ENCODE measurements at regions not wholly inside any gene's neighbourhood (a gene's known extent, or its start where the extent isn't known, plus 50 kb on each side); places are given as distances from the start of the nearest gene placed in this dataset.

GRCh38 chr5:164298165-164298564 lies 792.7 kb downstream of the MAT2B start:
- no peak for TF ChIP-seq CTCF (conservative IDR thresholded peaks at IDR 0.05; ENCODE audit: low read length)
- TF ChIP-seq EZH2phosphoT487 (IDR thresholded peaks at IDR 0.05; ENCODE audit: borderline replicate concordance, low read depth, low read length) = no peak
- POLR2A ChIA-PET = interaction anchor here (0.6 kb wide), 1 partner anchor 32 kb away, joined by 3 read pairs; no protein-coding TSS in a partner anchor
- no peaks in the 10 kb centered on the region for H4K20me1 ChIP-seq (ENCODE audit: insufficient read depth, low read length)
- no peak overlapping the region for H3K4me2 ChIP-seq (ENCODE audit: low read length)
- no peak overlapping the region for H3K27ac ChIP-seq (ENCODE audit: low read depth, low read length, poor library complexity, severe bottlenecking)
- no peak for DNase-seq (ENCODE audit: low spot score)
- no peaks in the 10 kb centered on the region for H3K36me3 ChIP-seq (ENCODE audit: insufficient read depth, low read length)
- H2AFZ ChIP-seq (ENCODE audit: low read length) = no peak overlapping the region
- no peaks in the 10 kb centered on the region for H3K9me3 ChIP-seq (ENCODE audit: low read length)
- H3K4me3 ChIP-seq (ENCODE audit: low read depth, low read length, poor library complexity, severe bottlenecking) = no peak overlapping the region
- H3K79me2 ChIP-seq (ENCODE audit: insufficient read depth, low read depth, low read length) = no peaks in the 10 kb centered on the region
- no peaks in the 10 kb centered on the region for H3K4me1 ChIP-seq (ENCODE audit: insufficient read depth, low read length, poor library complexity, severe bottlenecking)
- no peaks in the 10 kb centered on the region for H3K9me2 ChIP-seq (ENCODE audit: insufficient read depth, low read length)
- intact Hi-C loops (cut with micrococcal nuclease; ENCODE audit: unreplicated experiment) = no loop called here
- no TSS peak for BruUV-seq (replicated peaks)
- CTCF ChIA-PET (ENCODE audit: unreplicated experiment) = no interaction called here

GRCh38 chr5:164300295-164300694 lies 794.9 kb downstream of the MAT2B start:
- H3K9me2 ChIP-seq (ENCODE audit: insufficient read depth, low read length) = no peaks in the 10 kb centered on the region
- intact Hi-C loops (cut with micrococcal nuclease; ENCODE audit: unreplicated experiment) = no loop called here
- no peak for DNase-seq (ENCODE audit: low spot score)
- H3K9me3 ChIP-seq (ENCODE audit: low read length) = no peaks in the 10 kb centered on the region
- ChIA-PET POLR2A (no interaction called here), CTCF (ENCODE audit: unreplicated experiment) (no interaction called here)
- no peak overlapping the region for H3K4me3 ChIP-seq (ENCODE audit: low read depth, low read length, poor library complexity, severe bottlenecking)
- H4K20me1 ChIP-seq (ENCODE audit: insufficient read depth, low read length) = no peaks in the 10 kb centered on the region
- H3K4me1 ChIP-seq (ENCODE audit: insufficient read depth, low read length, poor library complexity, severe bottlenecking) = no peaks in the 10 kb centered on the region
- BruUV-seq (replicated peaks) = no TSS peak
- no peak overlapping the region for H2AFZ ChIP-seq (ENCODE audit: low read length)
- no peaks in the 10 kb centered on the region for H3K36me3 ChIP-seq (ENCODE audit: insufficient read depth, low read length)
- H3K4me2 ChIP-seq (ENCODE audit: low read length) = no peak overlapping the region
- no peak for TF ChIP-seq EZH2phosphoT487 (IDR thresholded peaks at IDR 0.05; ENCODE audit: borderline replicate concordance, low read depth, low read length)
- no peak for TF ChIP-seq CTCF (conservative IDR thresholded peaks at IDR 0.05; ENCODE audit: low read length)
- no peaks in the 10 kb centered on the region for H3K79me2 ChIP-seq (ENCODE audit: insufficient read depth, low read depth, low read length)
- no peak overlapping the region for H3K27ac ChIP-seq (ENCODE audit: low read depth, low read length, poor library complexity, severe bottlenecking)

GRCh38 chr5:164301136-164301535 lies 795.7 kb downstream of the MAT2B start:
- H3K36me3 ChIP-seq (ENCODE audit: insufficient read depth, low read length) = no peaks in the 10 kb centered on the region
- no peak overlapping the region for H2AFZ ChIP-seq (ENCODE audit: low read length)
- intact Hi-C loops (cut with micrococcal nuclease; ENCODE audit: unreplicated experiment) = no loop called here
- H3K4me3 ChIP-seq (ENCODE audit: low read depth, low read length, poor library complexity, severe bottlenecking) = no peak overlapping the region
- no TSS peak for BruUV-seq (replicated peaks)
- no peak overlapping the region for H3K4me2 ChIP-seq (ENCODE audit: low read length)
- H3K79me2 ChIP-seq (ENCODE audit: insufficient read depth, low read depth, low read length) = no peaks in the 10 kb centered on the region
- no peaks in the 10 kb centered on the region for H4K20me1 ChIP-seq (ENCODE audit: insufficient read depth, low read length)
- no peak overlapping the region for H3K27ac ChIP-seq (ENCODE audit: low read depth, low read length, poor library complexity, severe bottlenecking)
- no peaks in the 10 kb centered on the region for H3K9me3 ChIP-seq (ENCODE audit: low read length)
- ChIA-PET POLR2A (no interaction called here), CTCF (ENCODE audit: unreplicated experiment) (no interaction called here)
- H3K9me2 ChIP-seq (ENCODE audit: insufficient read depth, low read length) = no peaks in the 10 kb centered on the region
- TF ChIP-seq CTCF (conservative IDR thresholded peaks at IDR 0.05; ENCODE audit: low read length) (no peak), EZH2phosphoT487 (IDR thresholded peaks at IDR 0.05; ENCODE audit: borderline replicate concordance, low read depth, low read length) (no peak)
- no peaks in the 10 kb centered on the region for H3K4me1 ChIP-seq (ENCODE audit: insufficient read depth, low read length, poor library complexity, severe bottlenecking)
- DNase-seq (ENCODE audit: low spot score) = no peak
